ENCODE measurements at regions not wholly inside any gene's neighbourhood (a gene's known extent, or its start where the extent isn't known, plus 50 kb on each side); places are given as distances from the start of the nearest gene placed in this dataset.

- no peaks in the 10 kb centered on the region for H3K27me3 Mint-ChIP-seq (ENCODE audit: low read depth)
- Histone ChIP-seq H3K56ac (ENCODE audit: insufficient read length, low read depth, low read length) (no peak overlapping the region), H3K14ac (ENCODE audit: insufficient read depth, low read length) (no peak overlapping the region), H2BK20ac (ENCODE audit: low read depth, low read length, poor library complexity, severe bottlenecking) (no peak overlapping the region), H2BK120ac (ENCODE audit: low read depth, low read length, poor library complexity, severe bottlenecking) (no peak overlapping the region), H3K27me3 (ENCODE audit: insufficient read depth, low read length) (no peaks in the 10 kb centered on the region; the same call in 1 of the 2 replicates), H4K5ac (ENCODE audit: insufficient read length, low read depth, low read length) (no peak overlapping the region), H3T11ph (ENCODE audit: low read length) (no peak overlapping the region), H2AFZ (ENCODE audit: low read length) (no peak overlapping the region), H3K79me2 (ENCODE audit: insufficient read depth, low read length) (no peaks in the 10 kb centered on the region), H3K23ac (ENCODE audit: insufficient read length, low read depth, low read length) (no peak overlapping the region), H2AK5ac (ENCODE audit: insufficient read length, low read length) (no peak overlapping the region), H4K20me1 (ENCODE audit: control insufficient read depth, insufficient read depth, insufficient read length) (no peaks in the 10 kb centered on the region), H2BK15ac (ENCODE audit: low read depth, low read length) (no peak overlapping the region), H2BK12ac (ENCODE audit: insufficient read length, low read depth, low read length) (no peak overlapping the region), H3K9me3 (ENCODE audit: control insufficient read depth, low read depth, low read length) (no peaks in the 10 kb centered on the region), H3K4me2 (ENCODE audit: insufficient read depth, insufficient read length, low read length) (no peak overlapping the region), H3K27ac (ENCODE audit: insufficient read length, low read depth, low read length) (no peak overlapping the region), H3K4me1 (ENCODE audit: insufficient read depth, low read length) (peaks cover 6% of the 10 kb centered on the region), H3K9ac (ENCODE audit: extremely low read depth, insufficient read length, low read length) (no peak overlapping the region), H3K23me2 (ENCODE audit: insufficient read length, low read depth, low read length, poor library complexity, severe bottlenecking) (no peaks in the 10 kb centered on the region), H3K4ac (ENCODE audit: low read depth, low read length) (no peak overlapping the region), H4K91ac (ENCODE audit: insufficient read length, low read depth, low read length) (no peak overlapping the region), H4K8ac (replicated peaks; ENCODE audit: insufficient read length, low read depth, low read length) (no peak overlapping the region), H3K79me1 (ENCODE audit: insufficient read depth, low read depth, low read length, poor library complexity, severe bottlenecking) (no peaks in the 10 kb centered on the region), H3K18ac (ENCODE audit: insufficient read length, low read depth, low read length) (no peak overlapping the region), H2BK5ac (ENCODE audit: insufficient read length, low read length) (no peak overlapping the region)
- H3K36me3 Mint-ChIP-seq (ENCODE audit: insufficient read depth in 1 of 3, low read depth in 3 of 3), result no peaks in the 10 kb centered on the region
- no peak overlapping the region; a peak in 1 of 7 replicates for H3K27ac Mint-ChIP-seq
- no peaks in the 10 kb centered on the region for H3K9me3 Mint-ChIP-seq
- no peak for DNase-seq
- no peak for TF ChIP-seq CTCF (conservative IDR thresholded peaks at IDR 0.05)
- no CpG with 5 or more reads among the region's 6 CpGs for WGBS (ENCODE audit: extremely low coverage, insufficient read length, low lambda C conversion rate)
- H3K4me3 Mint-ChIP-seq, result no peak overlapping the region
- H3K4me1 Mint-ChIP-seq, result peaks cover 13 to 15% of the 10 kb centered on the region in 2 experiments
Observed at GRCh38 chr12:107236824-107237511, 143.6 kb upstream of the CRY1 start.

All from H9 (cell line).